DOHH2 (cell line): ENCODE measurements at regions not wholly inside any gene's neighbourhood (a gene's known extent, or its start where the extent isn't known, plus 50 kb on each side); places are given as distances from the start of the nearest gene placed in this dataset.

Source experiments
- H3F3A ChIP-seq: fragments of 200-600 bp; sonication (generic), shearing (Covaris generic); 2 replicates; pipeline ENCODE4 v1.6.0; 2016; ENCODE audit warnings: antibody characterized with exemption, mild to moderate bottlenecking; ENCODE audit not compliant: control insufficient read depth, insufficient read depth
- H3K27ac ChIP-seq: fragments of 200-600 bp; sonication (generic); 2 replicates; pipeline ENCODE4 v1.5.1; 2014; ENCODE audit warnings: low read depth, mild to moderate bottlenecking, low read length, moderate library complexity
- H3K27me3 ChIP-seq: fragments of 200-600 bp; sonication (generic); 2 replicates; pipeline ENCODE4 v1.6.1; 2014; ENCODE audit warnings: mild to moderate bottlenecking, low read length, mixed read lengths; ENCODE audit not compliant: control insufficient read depth
- H3K36me3 ChIP-seq: fragments of 200-600 bp; sonication (generic); 2 replicates; pipeline ENCODE4 v1.6.1; 2014; ENCODE audit warnings: mild to moderate bottlenecking, low read length, moderate library complexity, mixed read lengths; ENCODE audit not compliant: control insufficient read depth
- H3K4me1 ChIP-seq: fragments of 200-600 bp; sonication (generic); 2 replicates; pipeline ENCODE4 v1.6.1; 2014; ENCODE audit warnings: mild to moderate bottlenecking, low read length, mixed read lengths; ENCODE audit not compliant: control insufficient read depth
- H3K4me2 ChIP-seq: fragments of 200-600 bp; sonication (generic); 2 replicates; pipeline ENCODE4 v1.6.0; 2014; ENCODE audit warnings: mild to moderate bottlenecking, low read length, moderate library complexity
- H3K4me3 ChIP-seq: fragments of 200-600 bp; sonication (generic); 2 replicates; pipeline ENCODE4 v1.5.1; 2014; ENCODE audit warnings: mild to moderate bottlenecking, low read length, mixed read lengths
- H3K79me2 ChIP-seq: fragments of 200-600 bp; sonication (generic); 2 replicates; pipeline ENCODE4 v1.6.1; 2014; ENCODE audit warnings: mild to moderate bottlenecking, low read length, mixed read lengths; ENCODE audit not compliant: control insufficient read depth
- H3K9me2 ChIP-seq: fragments of 200-600 bp; sonication (generic); replicated peaks from 2 replicates; pipeline ENCODE4 v1.6.1; 2014; ENCODE audit warnings: mild to moderate bottlenecking, low read length, mixed read lengths; ENCODE audit not compliant: control insufficient read depth
- H3K9me3 ChIP-seq: fragments of 200-600 bp; sonication (generic); 2 replicates; pipeline ENCODE4 v1.6.1; 2014; ENCODE audit warnings: antibody characterized with exemption, low read length, mixed read lengths; ENCODE audit not compliant: control insufficient read depth, insufficient read depth
- H4K20me1 ChIP-seq: fragments of 200-600 bp; sonication (generic); 2 replicates; pipeline ENCODE4 v1.6.0; 2014; ENCODE audit warnings: low read depth, mild to moderate bottlenecking, antibody characterized with exemption, low read length, moderate library complexity; ENCODE audit not compliant: control insufficient read depth, insufficient read depth
- CTCF ChIP-seq: fragments of 200-600 bp; sonication (generic); IDR thresholded peaks from one replicate; pipeline ENCODE4 v1.5.1; 2014; ENCODE audit warnings: antibody characterized with exemption, mild to moderate bottlenecking, low read depth, low read length; ENCODE audit not compliant: poor library complexity, severe bottlenecking
- EZH2phosphoT487 ChIP-seq: fragments of 200-600 bp; sonication (generic); IDR thresholded peaks from 2 replicates; pipeline ENCODE4 v1.6.1; 2017; ENCODE audit warnings: borderline replicate concordance, mild to moderate bottlenecking, antibody characterized with exemption, low read length, moderate library complexity, mixed read lengths

GRCh38 chr2:180411661-180412060, 404.6 kb upstream of the CWC22 start:
- H3K9me3 ChIP-seq = no peaks in the 10 kb centered on the region
- H3K4me1 ChIP-seq = no peaks in the 10 kb centered on the region
- TF ChIP-seq EZH2phosphoT487 (no peak), CTCF (no peak)
- no peaks in the 10 kb centered on the region for H3K79me2 ChIP-seq
- H3F3A ChIP-seq = no peaks in the 10 kb centered on the region
- no peak overlapping the region for H3K4me3 ChIP-seq
- no peak overlapping the region for H3K27ac ChIP-seq
- no peak overlapping the region for H3K4me2 ChIP-seq
- H4K20me1 ChIP-seq = no peaks in the 10 kb centered on the region
- no peaks in the 10 kb centered on the region for H3K9me2 ChIP-seq
- no peaks in the 10 kb centered on the region for H3K36me3 ChIP-seq
- no peaks in the 10 kb centered on the region for H3K27me3 ChIP-seq

- Histone ChIP-seq H3F3A (no peaks in the 10 kb centered on the region), H3K9me2 (no peaks in the 10 kb centered on the region), H4K20me1 (no peaks in the 10 kb centered on the region), H3K9me3 (no peaks in the 10 kb centered on the region), H3K4me2 (no peak overlapping the region), H3K79me2 (no peaks in the 10 kb centered on the region), H3K4me3 (no peak overlapping the region), H3K27ac (no peak overlapping the region), H3K4me1 (no peaks in the 10 kb centered on the region), H3K36me3 (no peaks in the 10 kb centered on the region), H3K27me3 (no peaks in the 10 kb centered on the region)
- TF ChIP-seq EZH2phosphoT487 = no peak
- no peak for TF ChIP-seq CTCF
Measured at GRCh38 chr2:180406687-180407086, 399.6 kb upstream of the CWC22 start.

- H3K79me2 ChIP-seq = no peaks in the 10 kb centered on the region
- H3K27ac ChIP-seq = no peak overlapping the region
- H3K27me3 ChIP-seq = no peaks in the 10 kb centered on the region
- no peak overlapping the region for H3K4me2 ChIP-seq
- H3K9me2 ChIP-seq = no peaks in the 10 kb centered on the region
- no peaks in the 10 kb centered on the region for H3K4me1 ChIP-seq
- TF ChIP-seq EZH2phosphoT487 (no peak), CTCF (no peak)
- H3K9me3 ChIP-seq = no peaks in the 10 kb centered on the region
- H3F3A ChIP-seq = no peaks in the 10 kb centered on the region
- no peaks in the 10 kb centered on the region for H3K36me3 ChIP-seq
- no peak overlapping the region for H3K4me3 ChIP-seq
- H4K20me1 ChIP-seq = no peaks in the 10 kb centered on the region
Measured at GRCh38 chr2:180405520-180405919, 398.4 kb upstream of the CWC22 start.

GRCh38 chr2:180394305-180394704, 387.2 kb upstream of the CWC22 start:
- TF ChIP-seq EZH2phosphoT487 = no peak
- no peak for TF ChIP-seq CTCF
- no peaks in the 10 kb centered on the region for H3K9me3 ChIP-seq

More at GRCh38 chr2:180394305-180394704, 387.2 kb upstream of the CWC22 start:
- no peaks in the 10 kb centered on the region for H3K36me3 ChIP-seq
- H3K27me3 ChIP-seq = no peaks in the 10 kb centered on the region
- H3F3A ChIP-seq = no peaks in the 10 kb centered on the region
- no peak overlapping the region for H3K4me2 ChIP-seq
- no peaks in the 10 kb centered on the region for H3K79me2 ChIP-seq
- no peaks in the 10 kb centered on the region for H3K9me2 ChIP-seq
- no peak overlapping the region for H3K27ac ChIP-seq
- H3K4me1 ChIP-seq = no peaks in the 10 kb centered on the region
- H4K20me1 ChIP-seq = no peaks in the 10 kb centered on the region
- H3K4me3 ChIP-seq = no peak overlapping the region
